ENCODE measurements at regions not wholly inside any gene's neighbourhood (a gene's known extent, or its start where the extent isn't known, plus 50 kb on each side); places are given as distances from the start of the nearest gene placed in this dataset.

DNA sequence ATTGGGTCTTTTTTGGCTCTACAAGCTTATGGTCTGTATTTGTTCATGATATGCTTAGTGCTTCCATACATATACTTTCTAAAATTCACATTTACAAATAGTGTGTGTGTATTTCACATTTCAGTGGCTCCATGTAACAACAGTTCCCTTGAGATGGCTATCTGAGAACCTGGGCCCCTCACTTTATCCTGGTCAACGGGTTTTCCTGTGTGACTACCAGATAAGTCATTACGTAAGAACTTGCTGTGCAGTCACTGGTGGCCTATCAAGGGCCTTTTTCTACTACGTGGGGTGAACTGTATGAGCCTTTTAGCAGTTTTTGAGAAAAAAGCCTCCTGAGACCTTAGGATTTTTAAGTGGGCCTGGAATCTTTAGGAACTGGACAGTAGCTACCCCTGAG lies 454.1 kb downstream of the PCNX1 start (continued):
- TF ChIP-seq SFPQ (IDR thresholded peaks at IDR 0.05; ENCODE audit: low read depth, low read length) (no peak), ZNF282 (CRISPR knock-in tag; IDR thresholded peaks at IDR 0.05) (no peak), ZNF217 (CRISPR knock-in tag; IDR thresholded peaks at IDR 0.05) (no peak), SREBF1 (IDR thresholded peaks at IDR 0.05; ENCODE audit: borderline replicate concordance, low read depth, low read length) (no peak), DPF2 (IDR thresholded peaks at IDR 0.05) (peak; percentile 84), SLC30A9 (CRISPR knock-in tag; IDR thresholded peaks at IDR 0.05) (no peak), CBFB (CRISPR knock-in tag; IDR thresholded peaks at IDR 0.05) (no peak), ZNF134 (CRISPR knock-in tag; conservative IDR thresholded peaks at IDR 0.05) (no peak), SMAD3 (CRISPR knock-in tag; conservative IDR thresholded peaks at IDR 0.05) (no peak), POLR2AphosphoS2 (IDR thresholded peaks at IDR 0.05; ENCODE audit: low read length) (no peak), JUND (IDR thresholded peaks at IDR 0.05; ENCODE audit: borderline replicate concordance, low read depth, low read length) (peak; percentile 57; the same call in 1 of the 2 replicates), JUND (tag; IDR thresholded peaks at IDR 0.05; ENCODE audit: borderline replicate concordance, low read depth, low read length) (no peak; the same call in 2 of the 3 replicates), GMEB1 (CRISPR knock-in tag; IDR thresholded peaks at IDR 0.05) (no peak)
- TF ChIP-seq, protein P1, sequence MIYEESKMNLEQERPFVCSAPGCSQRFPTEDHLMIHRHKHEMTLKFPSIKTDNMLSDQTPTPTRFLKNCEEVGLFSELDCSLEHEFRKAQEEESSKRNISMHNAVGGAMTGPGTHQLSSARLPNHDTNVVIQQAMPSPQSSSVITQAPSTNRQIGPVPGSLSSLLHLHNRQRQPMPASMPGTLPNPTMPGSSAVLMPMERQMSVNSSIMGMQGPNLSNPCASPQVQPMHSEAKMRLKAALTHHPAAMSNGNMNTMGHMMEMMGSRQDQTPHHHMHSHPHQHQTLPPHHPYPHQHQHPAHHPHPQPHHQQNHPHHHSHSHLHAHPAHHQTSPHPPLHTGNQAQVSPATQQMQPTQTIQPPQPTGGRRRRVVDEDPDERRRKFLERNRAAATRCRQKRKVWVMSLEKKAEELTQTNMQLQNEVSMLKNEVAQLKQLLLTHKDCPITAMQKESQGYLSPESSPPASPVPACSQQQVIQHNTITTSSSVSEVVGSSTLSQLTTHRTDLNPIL (CRISPR knock-in tag; IDR thresholded peaks at IDR 0.05), result no peak

Measured in K562 (cell line).